ENCODE measurements at regions not wholly inside any gene's neighbourhood (a gene's known extent, or its start where the extent isn't known, plus 50 kb on each side); places are given as distances from the start of the nearest gene placed in this dataset.
A peak's percentile ranks its signal among the peaks of the same experiment; 100 is the strongest.

DNA sequence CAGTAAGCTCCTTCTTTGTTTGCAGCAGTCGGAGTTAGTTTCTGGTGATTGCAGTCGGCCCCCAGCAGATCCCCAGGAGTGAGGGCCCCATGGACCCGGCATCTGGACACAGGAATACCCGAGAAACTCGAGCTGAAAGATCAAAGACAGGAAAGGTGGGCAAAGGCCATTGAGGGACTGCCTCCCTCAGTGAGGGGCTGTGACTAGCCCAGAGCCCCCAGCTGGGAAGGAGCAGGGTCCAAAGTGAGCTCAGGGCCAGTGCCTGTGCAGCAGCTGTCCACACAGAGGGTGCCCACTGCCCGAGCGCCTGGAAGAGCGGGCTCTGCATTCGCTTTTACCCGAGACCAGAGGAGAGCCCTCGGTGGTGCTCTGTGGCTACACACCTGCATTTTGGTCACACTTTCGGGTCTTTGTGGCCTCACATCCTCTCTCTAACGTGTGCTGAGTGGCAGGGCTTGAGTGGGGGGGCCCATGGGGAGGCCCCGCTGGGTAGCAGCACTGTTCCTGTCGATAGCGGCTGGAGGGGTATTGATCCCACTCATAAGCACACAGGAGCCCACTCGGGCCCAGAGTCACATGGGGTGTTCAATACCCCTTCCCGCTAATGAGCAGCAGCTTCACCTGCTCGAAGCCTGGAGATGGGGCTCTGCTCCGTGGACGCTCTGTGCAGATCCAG, 532.9 kb downstream of the TBC1D22A start:
- no peak for TF ChIP-seq CTCF (IDR thresholded peaks at IDR 0.05)
- H3K4me1 ChIP-seq, result no peaks in the 10 kb centered on the region
- no peak overlapping the region for H3K27ac ChIP-seq
- H3K27me3 ChIP-seq, result no peaks in the 10 kb centered on the region
- no peaks in the 10 kb centered on the region for H3K36me3 ChIP-seq
- no peak overlapping the region for H3K4me3 ChIP-seq
- DNase-seq (ENCODE audit: low spot score), result peak; percentile 54
- H3K9me3 ChIP-seq, result no peaks in the 10 kb centered on the region

GRCh38 chr22:47294576-47294975, 532.1 kb downstream of the TBC1D22A start:
- Histone ChIP-seq H3K27me3 (no peaks in the 10 kb centered on the region), H3K9me3 (no peaks in the 10 kb centered on the region), H3K4me1 (no peaks in the 10 kb centered on the region), H3K36me3 (no peaks in the 10 kb centered on the region), H3K27ac (no peak overlapping the region), H3K4me3 (no peak overlapping the region)
- TF ChIP-seq CTCF (IDR thresholded peaks at IDR 0.05), result no peak
- DNase-seq (ENCODE audit: low spot score), result no peak

- H3K27me3 ChIP-seq, result no peaks in the 10 kb centered on the region
- no peak overlapping the region for H3K27ac ChIP-seq
- H3K9me3 ChIP-seq, result no peaks in the 10 kb centered on the region
- H3K36me3 ChIP-seq, result no peaks in the 10 kb centered on the region
- TF ChIP-seq CTCF (IDR thresholded peaks at IDR 0.05), result no peak
- no peak overlapping the region for H3K4me3 ChIP-seq
- peak; percentile 59 for DNase-seq (ENCODE audit: low spot score)
- H3K4me1 ChIP-seq, result no peaks in the 10 kb centered on the region
Observed at GRCh38 chr22:47294222-47294532, 531.7 kb downstream of the TBC1D22A start.

DNA sequence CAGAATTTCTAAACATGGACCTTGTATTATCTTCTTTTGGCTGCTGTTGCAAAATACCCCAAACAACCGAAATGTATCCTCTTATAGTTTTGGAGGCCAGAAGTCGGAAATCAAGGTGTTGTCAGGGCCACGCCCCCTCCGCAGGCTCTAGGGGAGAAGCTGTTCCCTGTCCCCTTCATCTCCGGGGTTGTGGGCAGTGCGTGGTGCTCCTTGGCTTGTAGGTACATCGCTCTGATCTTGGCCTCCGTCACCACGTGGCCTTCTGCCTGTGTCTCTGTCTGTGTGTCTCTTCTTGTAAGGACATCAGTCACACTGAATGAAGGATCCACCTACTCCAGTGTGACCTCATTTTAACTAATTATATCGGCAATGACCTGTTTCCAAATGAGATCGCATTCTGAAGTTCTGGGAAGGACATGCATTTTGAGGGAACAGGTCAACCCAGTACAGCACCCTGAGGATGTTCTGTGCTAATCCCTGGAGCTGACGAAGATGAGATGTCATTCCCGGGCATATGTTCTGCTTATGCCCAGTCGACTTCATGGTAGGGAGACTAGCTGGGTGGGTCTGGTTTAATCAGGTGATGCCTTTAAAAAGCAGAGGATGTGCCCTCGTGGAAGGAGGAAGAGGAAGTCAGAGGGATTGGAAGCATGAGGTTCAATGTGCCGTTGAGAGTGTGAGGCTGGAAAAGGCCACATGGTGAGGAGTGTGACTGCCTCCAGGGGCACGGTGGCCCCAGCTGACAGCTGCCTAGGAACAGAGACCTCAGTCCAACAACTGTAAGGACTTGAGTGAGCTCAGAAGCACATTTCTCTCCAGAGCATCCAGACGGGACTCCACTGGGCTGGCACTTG, 531.1 kb downstream of the TBC1D22A start:
- Histone ChIP-seq H3K27ac (no peak overlapping the region), H3K9me3 (no peaks in the 10 kb centered on the region), H3K4me3 (no peak overlapping the region), H3K27me3 (no peaks in the 10 kb centered on the region), H3K4me1 (no peaks in the 10 kb centered on the region), H3K36me3 (no peaks in the 10 kb centered on the region)
- TF ChIP-seq CTCF (IDR thresholded peaks at IDR 0.05), result no peak
- DNase-seq (ENCODE audit: low spot score), result peak; percentile 11

DNA sequence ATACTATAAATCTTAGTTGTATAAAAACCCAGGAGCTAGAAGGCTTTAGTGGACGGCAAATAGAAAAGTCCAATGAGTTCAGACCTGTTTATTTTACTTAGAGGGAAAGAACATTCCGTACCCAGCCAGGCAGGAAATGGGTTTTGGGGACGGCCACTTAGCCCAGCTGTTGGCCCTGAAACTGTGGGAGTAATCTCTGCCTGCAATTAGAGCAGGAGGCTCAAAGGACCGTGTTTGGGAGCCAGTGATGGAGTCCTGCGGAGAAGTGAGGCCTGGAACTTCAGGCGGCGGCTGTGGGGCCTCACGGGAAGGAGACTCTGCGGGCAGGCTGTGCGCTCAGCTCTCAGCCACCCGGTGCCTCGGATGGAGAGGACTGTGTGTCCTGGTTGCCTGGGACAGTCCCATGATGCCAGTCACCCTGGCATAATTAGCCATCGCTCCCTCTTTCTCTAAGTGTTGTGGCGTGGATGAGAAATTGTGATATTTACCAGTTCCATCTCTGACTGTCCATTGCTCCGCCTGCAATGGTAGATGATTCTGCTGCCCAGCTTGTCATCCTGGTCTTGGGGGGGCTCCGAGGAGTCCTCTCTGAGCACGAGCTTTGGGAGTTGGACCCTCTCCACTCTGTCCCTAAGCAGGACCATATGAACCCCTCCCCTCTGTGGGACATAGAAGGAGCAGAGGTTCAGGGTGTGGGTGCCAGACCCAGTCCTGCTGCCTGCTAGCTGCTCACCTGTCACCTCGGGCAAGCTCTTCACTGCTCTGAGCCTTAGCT, 530.3 kb downstream of the TBC1D22A start:
- TF ChIP-seq CTCF (IDR thresholded peaks at IDR 0.05), result no peak
- no peak overlapping the region for H3K27ac ChIP-seq
- DNase-seq (ENCODE audit: low spot score), result peak; percentile 16
- no peaks in the 10 kb centered on the region for H3K36me3 ChIP-seq
- no peaks in the 10 kb centered on the region for H3K27me3 ChIP-seq
- H3K4me1 ChIP-seq, result no peaks in the 10 kb centered on the region
- no peak overlapping the region for H3K4me3 ChIP-seq
- H3K9me3 ChIP-seq, result no peaks in the 10 kb centered on the region

Data from right atrium auricular region (tissue), 2 donors.